Fibroblast of the conjunctiva (primary cell): ENCODE measurements at regions not wholly inside any gene's neighbourhood (a gene's known extent, or its start where the extent isn't known, plus 50 kb on each side); places are given as distances from the start of the nearest gene placed in this dataset.

ENCODE experiments used
- DNase-seq: peaks from one replicate; pipeline ENCODE4 v3.0.0-alpha.2; 2010; ENCODE audit warnings: low read depth

GRCh38 chr4:151887031-151887815 lies 126.4 kb upstream of the GATB start:
- DNase-seq = no peak

GRCh38 chr4:151885123-151885522 lies 124.3 kb upstream of the GATB start:
- DNase-seq = no peak

- DNase-seq = no peak
Observed at GRCh38 chr4:151883747-151884146, 122.9 kb upstream of the GATB start.

- no peak for DNase-seq
Observed at GRCh38 chr4:151882072-151882803, 121.4 kb upstream of the GATB start.

DNA sequence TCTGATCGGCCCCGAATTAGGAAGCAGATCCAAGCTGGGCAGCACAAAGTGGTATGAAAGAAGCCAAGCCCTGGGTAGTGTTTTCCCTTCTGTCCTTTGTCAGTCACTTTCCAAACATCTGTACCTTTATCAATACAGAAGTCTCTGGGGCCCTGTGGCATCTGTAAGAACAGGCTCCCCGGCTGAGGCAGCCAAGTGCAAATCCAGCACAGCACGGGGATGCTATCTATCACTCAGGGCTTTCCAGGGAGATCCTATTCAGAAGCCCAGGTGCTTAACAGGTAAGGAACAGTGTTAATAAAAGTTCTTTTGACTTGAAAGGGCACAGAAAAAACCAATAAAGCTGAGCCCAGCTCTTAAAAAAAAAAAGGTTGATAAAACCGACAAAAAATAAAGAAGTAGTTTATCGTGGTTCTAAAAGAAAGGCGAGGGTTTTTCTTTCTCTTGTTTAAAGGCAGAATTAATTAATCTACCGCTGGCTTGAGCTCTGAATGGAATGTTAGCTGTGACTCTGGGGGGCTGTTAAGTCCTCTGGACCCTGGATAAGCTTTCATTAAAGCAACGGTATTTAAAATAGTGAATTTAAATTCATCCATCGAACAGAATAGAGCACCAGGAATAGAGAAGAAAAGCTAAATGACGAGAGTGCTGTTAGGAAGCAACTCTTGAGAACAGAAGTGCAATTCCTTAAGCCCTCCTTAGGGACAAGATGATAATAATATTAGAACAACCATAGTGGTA lies 119.1 kb upstream of the GATB start:
- DNase-seq = no peak

DNA sequence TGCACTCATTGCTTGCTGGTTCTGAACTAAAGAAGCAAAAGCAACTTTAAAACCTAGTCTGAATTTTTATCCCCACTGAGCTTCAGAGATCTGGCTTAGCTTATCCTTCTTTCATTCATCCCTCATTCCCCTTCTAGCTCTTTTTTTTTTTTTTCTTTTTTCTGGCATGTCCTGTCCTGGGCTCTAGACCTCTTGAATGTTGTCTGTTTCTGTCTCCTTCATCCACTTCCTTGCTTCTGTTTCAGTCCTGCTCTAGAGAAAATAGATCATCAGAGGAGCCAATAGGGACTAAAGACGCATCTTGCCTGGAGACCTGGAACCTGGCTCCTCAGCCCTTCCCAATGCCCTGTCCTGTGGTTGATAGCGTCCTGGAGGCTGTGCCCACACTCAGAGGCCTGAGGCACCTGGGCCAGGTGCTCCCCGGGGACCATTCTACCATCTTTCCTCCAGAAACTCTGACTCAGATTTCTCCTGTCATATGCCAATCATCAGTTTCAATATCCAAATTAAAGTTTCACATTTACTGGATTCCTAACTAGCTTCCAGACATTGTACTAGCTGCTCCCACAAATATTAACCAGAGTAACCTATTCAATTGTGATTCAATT lies 115.7 kb upstream of the GATB start:
- DNase-seq = no peak

DNA sequence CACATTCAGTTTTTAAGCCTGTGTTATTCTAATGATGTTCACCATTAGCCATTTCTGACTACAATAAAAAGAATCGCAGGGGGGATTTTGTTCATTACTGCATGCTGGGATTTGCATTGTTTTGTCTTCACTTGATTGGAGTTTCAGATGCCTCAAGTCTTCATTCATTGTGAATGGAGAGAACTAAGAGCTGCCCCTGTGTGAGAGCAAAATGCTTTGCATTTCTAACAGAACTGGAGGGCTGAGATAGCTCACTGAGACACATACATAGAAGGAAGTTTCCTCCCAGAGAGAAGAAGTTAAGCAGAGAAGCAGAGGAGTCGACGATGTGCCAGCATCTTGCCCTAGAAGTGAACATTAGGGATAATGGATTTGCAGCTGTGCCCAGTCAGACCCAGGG lies 113.5 kb upstream of the GATB start:
- DNase-seq = no peak

DNA sequence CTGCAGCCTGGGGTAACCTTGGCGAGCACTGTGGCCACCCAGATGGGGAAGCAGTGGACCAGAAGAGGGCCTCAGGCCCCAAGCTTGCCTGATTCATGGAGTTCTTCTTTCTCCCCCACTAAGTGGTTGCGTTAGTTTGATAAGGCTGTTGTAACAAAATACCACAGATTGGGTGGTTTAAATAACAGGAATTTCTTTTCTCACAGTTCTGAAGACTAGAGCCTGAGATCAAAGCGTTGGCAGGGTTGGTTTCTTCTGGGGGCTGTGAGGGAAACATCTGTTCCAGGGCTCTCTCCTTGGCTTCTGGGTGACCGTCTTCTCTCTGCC lies 105.7 kb upstream of the GATB start:
- DNase-seq = no peak

DNA sequence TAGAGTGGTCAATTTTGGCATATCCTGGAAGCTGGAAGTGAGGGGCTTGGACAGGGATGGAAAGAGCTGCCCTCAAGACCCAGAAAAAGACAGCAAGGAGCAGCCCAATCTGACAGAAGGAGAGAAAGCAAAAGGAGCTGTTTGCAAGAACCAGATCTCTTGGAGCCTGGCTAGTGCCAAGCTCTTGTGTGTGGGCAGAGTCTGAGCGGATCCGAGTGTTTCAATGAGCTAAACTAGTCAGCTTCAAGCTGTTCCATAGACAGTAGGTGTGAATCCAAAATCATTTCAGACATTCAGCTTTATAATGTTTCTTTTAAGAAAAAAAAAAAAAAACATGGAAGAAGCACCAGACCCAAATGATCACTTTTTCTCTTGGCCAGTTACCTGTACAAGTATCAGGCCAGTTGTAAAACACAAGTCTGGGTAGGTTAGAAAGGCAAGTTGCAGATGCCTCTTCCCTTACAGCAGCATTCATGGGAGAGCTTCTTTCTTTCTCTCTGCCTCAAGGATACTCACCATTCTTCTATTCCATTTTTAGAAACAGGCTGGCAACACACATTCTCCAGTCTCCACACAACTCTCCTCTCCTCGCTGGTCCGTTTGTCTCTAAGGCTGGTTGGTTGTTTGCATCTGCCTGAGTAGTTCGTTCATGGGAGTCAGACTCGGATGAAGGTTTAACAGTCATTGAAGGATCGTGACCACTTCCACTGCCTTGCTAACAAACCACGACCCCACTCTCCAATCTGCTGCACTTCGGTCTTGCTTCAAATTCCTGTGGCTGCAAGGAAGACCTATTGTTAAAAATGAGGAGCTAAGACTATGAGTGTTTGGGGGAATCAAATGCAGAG lies 105.2 kb upstream of the GATB start:
- DNase-seq = no peak

- no peak for DNase-seq
Observed at GRCh38 chr4:151865312-151865711, 104.5 kb upstream of the GATB start.

DNA sequence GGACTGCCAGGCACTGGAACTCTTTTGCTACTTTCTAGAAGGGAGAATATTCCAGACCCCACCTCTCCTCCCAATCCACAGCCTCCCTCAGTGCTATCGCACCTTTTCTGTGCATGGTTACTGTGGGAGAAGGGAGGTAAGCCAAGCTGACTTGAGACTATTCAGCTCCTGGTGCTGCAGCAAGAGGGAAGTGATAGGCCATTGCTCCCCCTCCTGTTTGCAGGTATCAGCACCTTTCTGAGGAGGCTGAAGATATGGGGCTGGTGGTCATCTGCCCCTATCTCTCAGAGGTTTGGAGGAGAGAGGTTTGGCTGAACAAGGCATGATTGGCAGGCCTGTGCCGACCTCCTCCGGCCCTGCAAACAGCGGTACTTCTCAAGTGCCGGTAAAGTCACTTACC lies 103.3 kb upstream of the GATB start:
- no peak for DNase-seq

DNA sequence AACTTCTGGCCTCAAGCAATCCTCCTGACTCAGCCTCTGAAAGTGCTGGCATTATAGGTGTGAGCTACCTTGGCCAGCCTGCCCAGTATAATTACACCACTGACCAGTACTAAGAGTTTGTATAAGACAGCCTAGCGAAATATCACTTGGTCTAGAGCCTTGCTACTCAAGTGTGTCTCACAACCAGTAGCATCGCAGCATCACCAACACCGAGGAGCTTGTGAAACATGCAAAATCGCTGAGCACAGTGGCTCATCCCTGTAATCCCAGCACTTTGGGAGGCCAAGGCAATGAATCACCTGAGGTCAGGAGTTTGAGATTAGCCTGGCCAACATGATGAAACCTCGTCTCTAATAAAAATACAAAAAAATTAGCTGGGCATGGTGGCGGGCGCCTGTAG lies 102.0 kb upstream of the GATB start:
- DNase-seq = no peak

- no peak for DNase-seq
Observed at GRCh38 chr4:151860561-151861093, 99.8 kb upstream of the GATB start.

DNA sequence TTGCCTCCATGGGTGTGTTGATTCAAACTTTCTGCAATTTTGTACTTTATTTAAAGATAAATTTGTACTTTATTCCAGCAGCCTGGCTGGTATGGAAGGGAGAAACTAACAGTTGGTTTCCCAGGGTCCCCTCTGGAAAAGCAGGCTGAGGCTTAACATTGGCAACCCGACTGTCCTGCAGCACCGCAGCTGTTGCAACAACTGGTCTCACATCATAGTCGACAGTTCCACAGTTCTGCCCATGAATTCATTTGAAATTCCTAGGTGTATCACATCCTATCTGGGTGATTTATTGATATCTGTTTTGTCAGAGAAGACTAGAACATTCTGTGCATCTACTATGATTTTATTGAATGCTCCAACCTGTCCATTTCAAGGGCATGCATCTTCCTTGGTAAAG lies 98.8 kb upstream of the GATB start:
- no peak for DNase-seq

GRCh38 chr4:151858356-151858755 lies 97.5 kb upstream of the GATB start:
- DNase-seq = no peak

GRCh38 chr4:151857368-151857767 lies 96.6 kb upstream of the GATB start:
- DNase-seq = no peak

DNA sequence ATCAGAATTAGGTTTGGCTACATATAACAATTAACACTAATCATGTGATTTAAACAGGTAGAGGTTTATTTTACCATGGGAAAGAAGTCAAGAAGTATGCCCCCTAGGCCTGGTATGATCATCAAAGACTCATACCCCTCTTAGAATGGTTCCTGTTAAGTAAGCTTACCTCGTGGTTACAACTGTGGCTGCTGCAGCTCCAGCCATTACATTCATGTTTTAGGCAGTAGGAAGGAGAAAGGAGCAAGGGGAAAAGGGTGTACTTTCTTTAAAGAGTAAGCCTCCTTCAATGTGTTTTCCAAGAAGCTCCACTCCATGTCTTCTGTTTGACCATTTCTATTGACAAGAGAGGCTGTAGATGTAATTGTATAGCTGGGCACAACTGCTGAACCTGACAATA lies 94.9 kb upstream of the GATB start:
- no peak for DNase-seq

DNA sequence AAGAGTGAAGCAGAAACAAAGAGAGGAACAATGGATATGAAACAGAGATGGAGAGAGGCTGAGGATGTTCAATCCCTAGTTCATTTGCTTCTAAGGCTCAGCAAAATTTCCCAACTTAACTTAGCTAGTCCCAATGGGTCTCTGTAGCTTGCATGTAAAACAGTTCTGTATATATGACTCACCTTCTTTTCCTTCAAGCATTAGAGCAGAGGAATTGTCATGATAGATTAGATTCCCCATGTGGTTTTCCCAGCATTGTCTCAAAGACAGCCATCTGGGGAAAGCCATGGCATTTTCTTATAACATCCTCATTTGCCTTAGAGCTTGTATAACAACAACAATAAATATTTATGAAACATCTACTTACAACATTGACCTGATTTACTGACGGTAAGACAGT lies 93.9 kb upstream of the GATB start:
- no peak for DNase-seq

DNA sequence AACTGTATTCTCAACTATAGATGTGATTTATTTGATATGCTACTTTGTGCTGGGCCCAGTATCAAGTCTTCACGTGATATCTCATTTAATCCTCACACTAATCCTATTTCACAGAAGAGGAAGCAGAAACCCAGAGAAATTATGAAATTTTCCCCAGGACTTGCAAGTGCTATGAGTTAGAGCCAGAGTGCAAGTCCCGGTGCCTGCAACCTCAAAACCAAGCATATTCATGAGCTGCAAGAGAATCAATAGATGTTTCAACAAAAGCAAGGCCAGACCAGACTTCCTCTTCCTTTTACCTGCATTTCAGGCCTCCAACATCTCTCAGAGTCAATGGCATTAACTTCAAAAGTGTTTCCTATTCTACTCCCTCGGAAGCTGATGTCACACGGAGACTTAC lies 92.2 kb upstream of the GATB start:
- no peak for DNase-seq

DNA sequence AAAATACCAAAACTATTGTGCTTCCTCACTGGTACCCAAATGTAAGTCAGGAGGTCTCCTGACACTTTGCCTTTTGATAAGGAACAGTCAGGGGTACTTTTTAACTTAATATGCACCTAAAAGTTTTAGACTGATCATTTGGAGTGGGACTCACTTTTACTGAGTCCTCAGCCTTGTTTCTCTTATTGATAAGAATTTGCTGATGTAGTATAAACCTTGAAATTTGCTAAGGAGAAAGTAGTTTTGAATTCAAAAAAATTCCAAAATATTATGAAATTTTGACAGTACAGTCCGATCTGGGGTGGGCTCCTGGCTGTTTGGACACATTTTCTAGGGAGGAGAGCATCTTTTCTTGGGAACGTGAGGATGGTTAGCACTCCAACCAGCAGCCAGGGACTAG lies 91.4 kb upstream of the GATB start:
- DNase-seq = no peak

- DNase-seq = no peak
Observed at GRCh38 chr4:151851354-151851753, 90.5 kb upstream of the GATB start.

DNA sequence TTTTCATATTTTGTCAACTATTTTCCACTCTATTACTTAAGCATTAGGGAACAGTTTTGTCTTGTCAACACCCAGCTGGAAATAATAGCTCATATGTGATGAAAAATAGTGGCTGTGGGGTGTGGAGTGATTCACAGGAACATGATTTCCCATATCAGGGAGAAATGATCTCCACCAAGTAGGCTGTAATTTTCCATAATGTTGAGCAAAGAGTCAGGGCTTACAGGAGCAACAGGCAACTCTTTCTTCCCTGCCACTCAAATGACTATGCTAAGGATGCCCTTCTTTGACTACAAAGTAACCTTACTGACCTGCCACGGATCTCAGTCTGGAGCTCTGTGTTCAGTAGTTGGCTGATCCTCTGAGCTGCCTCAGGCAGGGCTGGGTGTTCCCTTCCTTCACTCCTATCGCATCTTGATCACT lies 90.0 kb upstream of the GATB start:
- DNase-seq = no peak
